Prostate gland (tissue), 2 donors: ENCODE measurements at regions not wholly inside any gene's neighbourhood (a gene's known extent, or its start where the extent isn't known, plus 50 kb on each side); places are given as distances from the start of the nearest gene placed in this dataset.

Experiments used
- DNase-seq: peaks from one replicate; pipeline ENCODE4 v3.0.0-alpha.2; 2019; ENCODE audit warnings: low spot score
- H3K27ac ChIP-seq, 2 donors: fragments of 200-600 bp; sonication (generic); 2 replicates each; pipeline ENCODE4 v1.5.1; 2017 to 2019
- H3K27me3 ChIP-seq: fragments of 200-600 bp; sonication (generic); replicated peaks from 2 replicates; pipeline ENCODE4 v1.5.1; 2019; ENCODE audit not compliant: insufficient read depth
- H3K36me3 ChIP-seq, 2 donors: fragments of 200-600 bp; sonication (generic); 1 replicate in 1 of 2; 2 replicates in 1 of 2; pipeline versions ENCODE4 v1.5.1 to v1.8.1; 2017 to 2019
- H3K4me1 ChIP-seq: fragments of 200-600 bp; sonication (generic); replicated peaks from 2 replicates; pipeline ENCODE4 v1.5.1; 2019
- H3K4me3 ChIP-seq, 2 donors: fragments of 200-600 bp; sonication (generic); 2 replicates each; pipeline ENCODE4 v1.5.1; 2017 to 2019
- H3K9me3 ChIP-seq: fragments of 200-600 bp; sonication (generic); 2 replicates; pipeline ENCODE4 v1.5.1; 2017
- POLR2A ChIP-seq: fragments of 450-650 bp; IDR thresholded peaks from one replicate; pipeline ENCODE4 v1.6.1; 2016; ENCODE audit warnings: antibody characterized with exemption, mild to moderate bottlenecking
- POLR2AphosphoS5 ChIP-seq: sonication (generic); formaldehyde crosslinking; IDR thresholded peaks from one replicate; pipeline ENCODE4 v1.6.1; 2017; ENCODE audit warnings: antibody characterized with exemption
- WGBS: methylation state at CpG from one replicate; pipeline ENCODE4 v1.1.5; 2018; 5-methylcytosine and 5-hydroxymethylcytosine counted together
- intact Hi-C: fragments of 100-400 bp; cut with DNase I; formaldehyde crosslinking; loops from one replicate; pipeline ENCODE4 v1.14.2; 2022
- TF ChIP-seq, protein P1 (sequence below), 4 experiments: fragments of 200-600 bp in 2 of 4; fragments of 450-650 bp in 2 of 4; sonication (generic) in 2 of 4; IDR thresholded peaks; 1 replicate in 3 of 4; 2 replicates in 1 of 4; pipeline ENCODE4 v1.5.1; 2016 to 2019; ENCODE audit warnings: antibody characterized with exemption in 4 of 4, mild to moderate bottlenecking in 2 of 4, moderate library complexity in 2 of 4

DNA sequence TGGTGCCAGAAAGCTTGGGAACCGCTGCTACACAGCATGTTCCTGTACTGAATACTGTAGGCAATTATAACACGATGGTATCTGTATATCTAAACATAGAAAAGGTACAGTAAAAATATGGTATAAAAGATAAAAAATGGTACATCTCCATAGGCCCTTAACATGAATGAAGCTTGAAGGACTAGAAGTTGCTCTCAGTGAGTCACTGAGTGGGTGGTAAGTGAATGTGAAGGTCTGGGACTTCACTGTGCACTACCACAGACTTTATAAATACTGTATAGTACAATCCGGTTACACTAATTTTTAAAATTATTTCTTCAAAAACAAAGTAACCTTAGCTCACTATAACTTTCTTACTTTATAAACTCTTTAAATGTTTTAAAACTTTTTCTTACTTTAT is 819.9 kb upstream of the GRAMD2B start:
- TF ChIP-seq, protein P1, sequence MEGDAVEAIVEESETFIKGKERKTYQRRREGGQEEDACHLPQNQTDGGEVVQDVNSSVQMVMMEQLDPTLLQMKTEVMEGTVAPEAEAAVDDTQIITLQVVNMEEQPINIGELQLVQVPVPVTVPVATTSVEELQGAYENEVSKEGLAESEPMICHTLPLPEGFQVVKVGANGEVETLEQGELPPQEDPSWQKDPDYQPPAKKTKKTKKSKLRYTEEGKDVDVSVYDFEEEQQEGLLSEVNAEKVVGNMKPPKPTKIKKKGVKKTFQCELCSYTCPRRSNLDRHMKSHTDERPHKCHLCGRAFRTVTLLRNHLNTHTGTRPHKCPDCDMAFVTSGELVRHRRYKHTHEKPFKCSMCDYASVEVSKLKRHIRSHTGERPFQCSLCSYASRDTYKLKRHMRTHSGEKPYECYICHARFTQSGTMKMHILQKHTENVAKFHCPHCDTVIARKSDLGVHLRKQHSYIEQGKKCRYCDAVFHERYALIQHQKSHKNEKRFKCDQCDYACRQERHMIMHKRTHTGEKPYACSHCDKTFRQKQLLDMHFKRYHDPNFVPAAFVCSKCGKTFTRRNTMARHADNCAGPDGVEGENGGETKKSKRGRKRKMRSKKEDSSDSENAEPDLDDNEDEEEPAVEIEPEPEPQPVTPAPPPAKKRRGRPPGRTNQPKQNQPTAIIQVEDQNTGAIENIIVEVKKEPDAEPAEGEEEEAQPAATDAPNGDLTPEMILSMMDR (IDR thresholded peaks at IDR 0.05): no peak
- TF ChIP-seq POLR2AphosphoS5 (no peak), POLR2A (no peak)
- intact Hi-C loops: no loop called here
- DNase-seq: no peak
- no peaks in the 10 kb centered on the region for H3K27me3 ChIP-seq
- H3K4me3 ChIP-seq: no peak overlapping the region
- H3K27ac ChIP-seq: no peak overlapping the region
- H3K4me1 ChIP-seq: no peaks in the 10 kb centered on the region
- no peaks in the 10 kb centered on the region for H3K36me3 ChIP-seq
- 76% methylated on average over 3 of the region's 3 CpGs for WGBS
- H3K9me3 ChIP-seq: no peaks in the 10 kb centered on the region

DNA sequence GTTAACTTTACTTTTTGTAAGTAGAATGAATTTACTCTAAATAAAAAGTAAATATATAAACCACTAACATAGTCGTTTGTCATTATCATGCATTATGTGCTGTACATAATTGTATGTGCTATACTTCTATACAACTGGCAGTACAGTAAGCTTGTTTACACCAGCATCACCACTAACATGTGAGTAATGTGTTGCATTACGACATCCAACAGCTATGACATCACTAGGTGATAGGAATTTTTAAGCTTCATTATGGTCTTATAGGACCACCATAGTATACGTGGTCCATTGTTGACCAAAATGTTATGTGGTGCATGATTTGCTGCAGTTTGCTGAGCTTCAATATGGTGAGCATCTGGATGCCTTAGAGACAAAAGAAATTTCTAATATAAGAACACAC is 819.1 kb upstream of the GRAMD2B start:
- intact Hi-C loops: no loop called here
- Histone ChIP-seq H3K4me1 (no peaks in the 10 kb centered on the region), H3K27me3 (no peaks in the 10 kb centered on the region), H3K36me3 (no peaks in the 10 kb centered on the region), H3K9me3 (no peaks in the 10 kb centered on the region), H3K4me3 (no peak overlapping the region), H3K27ac (no peak overlapping the region)
- DNase-seq: no peak
- 84% methylated on average over 3 of the region's 3 CpGs for WGBS
- TF ChIP-seq POLR2AphosphoS5 (no peak), POLR2A (no peak)
- TF ChIP-seq, protein P1 (IDR thresholded peaks at IDR 0.05): no peak

DNA sequence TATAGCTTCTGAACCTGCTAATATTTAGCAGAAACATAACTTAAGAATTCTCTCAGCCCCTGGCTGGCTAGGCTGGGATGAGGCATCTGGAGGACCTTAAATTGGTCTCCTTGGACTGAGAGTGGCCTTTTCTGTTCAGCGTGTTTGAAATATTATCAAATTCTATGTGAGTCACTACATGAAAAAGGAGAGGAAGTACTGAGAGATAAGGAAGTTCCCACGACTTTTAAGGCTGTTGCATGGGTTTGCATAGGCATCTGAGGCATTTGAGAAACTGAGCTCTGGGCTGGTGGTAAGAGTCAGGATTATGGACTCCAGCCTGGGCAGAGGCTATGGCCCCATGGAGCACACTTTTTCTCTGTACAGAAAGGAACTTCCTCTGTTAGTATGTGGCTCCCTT is 816.2 kb upstream of the GRAMD2B start:
- Histone ChIP-seq H3K27me3 (no peaks in the 10 kb centered on the region), H3K4me3 (no peak overlapping the region), H3K9me3 (no peaks in the 10 kb centered on the region), H3K4me1 (no peaks in the 10 kb centered on the region), H3K36me3 (no peaks in the 10 kb centered on the region), H3K27ac (no peak overlapping the region)
- intact Hi-C loops: no loop called here
- no peak for TF ChIP-seq POLR2AphosphoS5
- TF ChIP-seq POLR2A: no peak
- no peak for DNase-seq
- 80% methylated on average over 2 of the region's 2 CpGs for WGBS

DNA sequence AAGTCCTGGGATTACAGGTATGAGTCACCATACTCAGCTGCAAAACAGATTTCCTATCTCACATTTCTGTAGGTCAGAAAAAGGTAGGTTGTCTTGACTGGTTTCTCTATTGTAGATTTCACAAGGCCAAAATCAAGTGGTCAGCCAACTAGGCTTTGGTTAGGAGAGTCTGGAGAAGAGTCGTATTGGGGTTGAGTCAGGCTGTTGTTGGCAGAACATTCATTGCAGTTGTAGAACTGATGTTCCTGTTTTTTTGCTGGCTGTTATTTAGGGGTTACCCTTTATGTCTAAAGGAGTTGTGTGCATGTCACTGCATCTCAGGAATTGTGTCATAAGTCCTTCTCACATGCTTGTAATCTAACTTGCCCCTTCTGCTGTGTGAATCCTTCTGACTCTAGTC is 814.2 kb upstream of the GRAMD2B start:
- H3K4me1 ChIP-seq: no peaks in the 10 kb centered on the region
- WGBS: 81% methylated on average over 1 of the region's 1 CpG
- intact Hi-C loops: no loop called here
- TF ChIP-seq POLR2AphosphoS5: no peak
- no peak for TF ChIP-seq POLR2A
- TF ChIP-seq, protein P1 (IDR thresholded peaks at IDR 0.05): no peak
- H3K36me3 ChIP-seq: no peaks in the 10 kb centered on the region
- no peaks in the 10 kb centered on the region for H3K27me3 ChIP-seq
- DNase-seq: no peak
- H3K4me3 ChIP-seq: no peak overlapping the region
- no peaks in the 10 kb centered on the region for H3K9me3 ChIP-seq
- no peak overlapping the region for H3K27ac ChIP-seq

DNA sequence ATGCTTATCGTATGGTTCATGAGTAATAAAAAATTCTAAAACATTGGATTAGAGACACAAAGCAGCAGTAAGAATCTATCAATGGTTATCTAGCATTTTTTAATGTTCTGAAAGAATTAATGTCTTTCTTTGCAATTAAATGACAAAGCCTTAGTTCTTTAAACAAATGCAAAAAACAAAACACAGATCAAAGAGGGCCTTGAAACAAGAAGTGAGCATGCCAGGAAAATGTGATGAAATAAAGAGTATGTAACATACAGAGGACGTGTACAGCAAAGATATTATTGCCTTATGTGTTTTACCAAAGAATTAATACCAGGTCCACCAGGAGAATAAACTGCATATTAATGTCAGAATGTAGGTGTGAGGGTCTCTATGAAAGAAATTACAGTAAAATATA is 812.3 kb upstream of the GRAMD2B start:
- Histone ChIP-seq H3K4me3 (no peak overlapping the region), H3K4me1 (no peaks in the 10 kb centered on the region), H3K27ac (no peak overlapping the region), H3K27me3 (no peaks in the 10 kb centered on the region), H3K36me3 (no peaks in the 10 kb centered on the region), H3K9me3 (no peaks in the 10 kb centered on the region)
- TF ChIP-seq, protein P1 (IDR thresholded peaks at IDR 0.05): no peak
- TF ChIP-seq POLR2A (no peak), POLR2AphosphoS5 (no peak)
- WGBS: 56% methylated on average over 2 of the region's 2 CpGs
- intact Hi-C loops: no loop called here
- DNase-seq: no peak

DNA sequence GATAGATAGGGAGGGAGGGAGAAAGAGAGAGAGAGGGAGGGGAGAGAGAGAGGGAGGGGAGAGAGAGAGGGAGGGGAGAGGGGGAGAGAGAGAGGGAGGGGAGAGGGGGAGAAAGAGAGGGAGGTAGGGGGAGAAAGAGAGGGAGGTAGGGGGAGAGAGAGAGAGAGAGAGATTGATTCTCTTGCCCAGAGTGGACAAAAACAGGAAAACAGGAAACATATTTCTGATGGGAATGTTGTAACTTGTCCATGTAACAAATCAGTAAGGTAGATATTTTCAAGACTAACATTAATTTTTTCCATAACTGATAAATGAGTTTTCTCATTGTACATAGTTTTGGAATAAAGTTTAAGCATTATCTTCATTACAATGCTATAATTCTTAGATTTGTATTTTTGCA is 811.7 kb upstream of the GRAMD2B start:
- no peak for DNase-seq
- Histone ChIP-seq H3K36me3 (no peaks in the 10 kb centered on the region), H3K4me1 (no peaks in the 10 kb centered on the region), H3K27ac (no peak overlapping the region), H3K9me3 (no peaks in the 10 kb centered on the region), H3K27me3 (no peaks in the 10 kb centered on the region), H3K4me3 (no peak overlapping the region)
- intact Hi-C loops: no loop called here
- TF ChIP-seq POLR2AphosphoS5 (no peak), POLR2A (no peak)
- TF ChIP-seq, protein P1 (IDR thresholded peaks at IDR 0.05): no peak
